SU-DHL-6 (cell line): ENCODE measurements at regions not wholly inside any gene's neighbourhood (a gene's known extent, or its start where the extent isn't known, plus 50 kb on each side); places are given as distances from the start of the nearest gene placed in this dataset.

Experiments used
- EZH2phosphoT487 ChIP-seq: fragments of 200-600 bp; sonication (generic), shearing (Covaris generic); conservative IDR thresholded peaks from 2 replicates; pipeline ENCODE4 v1.6.1; 2018; ENCODE audit warnings: mild to moderate bottlenecking, antibody characterized with exemption, low read length, moderate library complexity, mixed read lengths
- TF ChIP-seq, protein P1 (sequence below): fragments of 200-600 bp; sonication (generic); IDR thresholded peaks from one replicate; pipeline ENCODE4 v1.5.1; 2017; ENCODE audit warnings: antibody characterized with exemption, mild to moderate bottlenecking, low read length, moderate library complexity; ENCODE audit not compliant: insufficient read depth, poor library complexity, severe bottlenecking

DNA sequence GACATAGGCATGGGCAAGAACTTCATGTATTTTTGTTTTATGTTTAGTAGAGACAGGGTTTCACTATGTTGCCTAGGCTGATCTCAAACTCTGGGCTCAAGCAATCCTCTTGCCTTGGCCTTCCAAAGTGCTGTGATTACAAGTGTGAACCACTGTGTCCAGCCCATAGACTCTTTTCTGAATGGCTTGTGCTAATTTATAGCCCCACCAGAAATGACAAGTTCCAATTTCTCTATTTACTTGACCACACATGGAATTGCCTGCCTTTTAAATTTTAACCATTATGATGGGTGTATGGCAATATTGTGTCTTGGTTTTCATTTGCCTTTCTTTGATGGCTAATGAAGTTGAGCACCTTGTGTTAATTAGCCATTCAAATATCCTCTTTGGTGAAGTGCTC lies 85.8 kb upstream of the NECTIN1 start:
- TF ChIP-seq, protein P1, sequence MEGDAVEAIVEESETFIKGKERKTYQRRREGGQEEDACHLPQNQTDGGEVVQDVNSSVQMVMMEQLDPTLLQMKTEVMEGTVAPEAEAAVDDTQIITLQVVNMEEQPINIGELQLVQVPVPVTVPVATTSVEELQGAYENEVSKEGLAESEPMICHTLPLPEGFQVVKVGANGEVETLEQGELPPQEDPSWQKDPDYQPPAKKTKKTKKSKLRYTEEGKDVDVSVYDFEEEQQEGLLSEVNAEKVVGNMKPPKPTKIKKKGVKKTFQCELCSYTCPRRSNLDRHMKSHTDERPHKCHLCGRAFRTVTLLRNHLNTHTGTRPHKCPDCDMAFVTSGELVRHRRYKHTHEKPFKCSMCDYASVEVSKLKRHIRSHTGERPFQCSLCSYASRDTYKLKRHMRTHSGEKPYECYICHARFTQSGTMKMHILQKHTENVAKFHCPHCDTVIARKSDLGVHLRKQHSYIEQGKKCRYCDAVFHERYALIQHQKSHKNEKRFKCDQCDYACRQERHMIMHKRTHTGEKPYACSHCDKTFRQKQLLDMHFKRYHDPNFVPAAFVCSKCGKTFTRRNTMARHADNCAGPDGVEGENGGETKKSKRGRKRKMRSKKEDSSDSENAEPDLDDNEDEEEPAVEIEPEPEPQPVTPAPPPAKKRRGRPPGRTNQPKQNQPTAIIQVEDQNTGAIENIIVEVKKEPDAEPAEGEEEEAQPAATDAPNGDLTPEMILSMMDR = no peak
- no peak for TF ChIP-seq EZH2phosphoT487
